Amniotic stem cell (primary cell): ENCODE measurements at regions not wholly inside any gene's neighbourhood (a gene's known extent, or its start where the extent isn't known, plus 50 kb on each side); places are given as distances from the start of the nearest gene placed in this dataset.

Source experiments
- DNase-seq: peaks from one replicate; lab custom pipeline; 2025; lab: John Stamatoyannopoulos, UW

GRCh38 chr13:44181931-44182330 lies 191.7 kb upstream of the SERP2 start:
- no peak for DNase-seq

GRCh38 chr13:44184740-44185139 lies 188.9 kb upstream of the SERP2 start:
- DNase-seq, result no peak

- no peak for DNase-seq
Observed at GRCh38 chr13:44188257-44188656, 185.4 kb upstream of the SERP2 start.

DNA sequence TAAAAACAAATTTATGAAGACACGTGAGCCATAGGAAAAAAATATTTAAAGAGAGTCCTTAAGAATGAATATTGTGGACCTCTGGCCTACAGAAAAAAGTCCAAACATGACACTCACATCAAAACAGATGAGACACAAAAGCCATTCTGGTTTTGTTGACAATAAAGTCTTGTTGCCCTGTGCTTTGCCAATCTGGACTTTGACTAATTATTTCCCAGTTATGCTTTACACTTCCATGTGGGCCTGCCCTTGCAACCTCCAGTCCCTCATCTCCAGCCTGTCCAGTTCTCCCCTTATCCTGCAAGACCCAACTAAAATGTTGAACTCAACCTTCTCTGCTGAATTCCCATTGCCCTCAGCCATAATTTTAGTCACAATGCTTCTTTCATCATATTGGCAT lies 184.5 kb upstream of the SERP2 start:
- no peak for DNase-seq

DNA sequence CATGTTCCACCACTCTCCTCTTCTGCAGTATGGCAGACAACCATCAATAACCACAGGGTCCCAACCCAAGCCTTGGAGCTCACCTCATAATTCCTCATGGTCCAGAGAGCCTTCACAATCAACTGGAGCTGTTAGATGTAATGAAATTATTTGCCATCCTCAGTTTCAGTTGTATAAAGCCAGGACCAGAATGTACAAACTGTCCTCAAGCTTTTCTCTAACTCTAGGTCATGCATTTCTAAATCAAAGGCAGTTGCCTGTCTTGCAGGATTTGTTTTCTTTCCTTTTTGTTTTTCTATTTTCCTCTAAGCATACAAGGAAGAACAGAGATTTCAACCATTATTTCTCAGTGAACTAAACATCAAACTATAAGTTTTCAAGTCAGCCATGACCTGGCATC lies 182.5 kb upstream of the SERP2 start:
- DNase-seq, result no peak

- DNase-seq, result peak; percentile 71
Observed at GRCh38 chr13:44191504-44192171, 182.0 kb upstream of the SERP2 start.

DNA sequence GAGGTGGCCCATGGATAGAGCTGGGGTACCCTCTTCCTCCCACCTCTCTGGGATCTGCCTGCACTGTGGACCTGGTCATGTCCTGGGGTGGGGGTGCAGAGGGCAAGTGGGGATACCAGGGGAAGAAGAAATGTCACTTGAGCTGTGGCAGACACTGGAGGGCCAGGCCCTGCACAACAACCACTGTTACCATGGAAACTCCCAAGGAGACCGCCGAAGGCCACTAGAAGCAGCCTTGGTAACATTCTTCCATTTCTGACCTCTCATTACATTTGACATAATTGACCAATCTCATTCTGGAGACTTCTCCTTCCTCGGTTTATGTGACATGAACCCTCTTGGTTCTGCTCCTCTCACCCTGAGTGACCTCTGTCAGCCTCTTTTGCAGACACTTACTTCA lies 179.9 kb upstream of the SERP2 start:
- no peak for DNase-seq

- DNase-seq, result no peak
Observed at GRCh38 chr13:44195245-44195644, 178.4 kb upstream of the SERP2 start.

DNA sequence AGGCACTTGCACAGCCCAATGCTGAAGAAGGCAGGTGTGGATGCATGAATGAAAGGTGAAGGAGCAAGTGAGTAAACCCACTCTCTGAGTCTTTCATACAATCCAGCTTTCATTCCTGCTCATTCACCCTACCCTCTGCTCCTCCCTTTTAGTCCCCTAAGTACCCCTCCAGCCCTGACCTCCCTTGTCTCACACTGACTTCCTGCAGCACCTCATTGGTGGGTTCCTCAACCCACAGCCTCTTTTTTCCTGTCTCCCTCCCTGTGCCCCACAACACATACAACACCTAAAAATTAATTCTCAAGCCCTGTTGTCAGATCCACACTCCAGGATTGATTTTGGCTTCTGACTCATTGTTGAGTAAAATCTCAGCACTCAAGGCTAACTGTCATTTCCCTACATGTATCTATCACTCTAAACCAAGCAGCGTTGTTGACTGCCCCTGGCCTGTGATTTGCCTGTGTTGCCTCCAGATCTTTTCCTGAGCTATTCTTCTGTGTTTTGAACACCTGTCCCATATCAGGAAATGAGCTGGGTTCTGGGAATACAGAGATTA lies 177.3 kb upstream of the SERP2 start:
- no peak for DNase-seq

- no peak for DNase-seq
Observed at GRCh38 chr13:44197791-44198770, 175.5 kb upstream of the SERP2 start.

GRCh38 chr13:44198826-44199225 lies 174.8 kb upstream of the SERP2 start:
- no peak for DNase-seq

GRCh38 chr13:44199627-44200207 lies 173.9 kb upstream of the SERP2 start:
- DNase-seq, result no peak

GRCh38 chr13:44206434-44206833 lies 167.2 kb upstream of the SERP2 start:
- DNase-seq, result no peak

DNA sequence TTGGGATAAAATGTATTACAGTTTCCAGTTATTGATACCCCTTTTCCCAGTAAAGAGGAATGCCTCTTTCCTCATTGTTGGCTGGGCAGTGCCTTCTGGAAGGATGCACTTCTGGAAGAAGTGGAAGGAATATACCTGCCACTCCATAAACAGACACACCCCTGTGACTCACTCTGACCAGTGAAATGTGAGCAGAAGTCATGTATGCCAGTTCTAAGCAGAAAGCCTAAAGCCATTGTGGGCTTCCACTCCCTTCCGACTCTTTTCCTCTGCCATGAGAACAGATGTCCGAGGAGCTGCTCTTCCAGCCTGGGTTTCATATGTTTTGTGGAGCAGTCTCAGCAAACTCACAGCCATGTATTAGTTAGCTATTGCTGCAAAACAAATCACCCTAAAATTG lies 166.1 kb upstream of the SERP2 start:
- DNase-seq, result no peak

GRCh38 chr13:44210525-44210924 lies 163.1 kb upstream of the SERP2 start:
- DNase-seq, result no peak

GRCh38 chr13:44211286-44211685 lies 162.3 kb upstream of the SERP2 start:
- no peak for DNase-seq

- no peak for DNase-seq
Observed at GRCh38 chr13:44211704-44212346, 161.8 kb upstream of the SERP2 start.

GRCh38 chr13:44212633-44213396 lies 160.8 kb upstream of the SERP2 start:
- no peak for DNase-seq

- no peak for DNase-seq
Observed at GRCh38 chr13:44218501-44219240, 155.0 kb upstream of the SERP2 start.
